Activated naive CD4-positive, alpha-beta T cell treated with anti-CD3 and anti-CD28 coated beads, Interleukin-2, amount 50 U/mL, for 72 hours (primary cell): ENCODE measurements at regions not wholly inside any gene's neighbourhood (a gene's known extent, or its start where the extent isn't known, plus 50 kb on each side); places are given as distances from the start of the nearest gene placed in this dataset.
A peak's percentile ranks its signal among the peaks of the same experiment; 100 is the strongest.

Source experiments
- ATAC-seq, 2 donors: fragments of 150-1000 bp; cut with Tn5 transposase; 2 replicates each; pipeline ENCODE4 v1.10.0; 2021; ENCODE audit warnings: mild to moderate bottlenecking in 2 of 2, moderate library complexity in 2 of 2
- DNase-seq, 2 donors: peaks; one replicate each; pipeline ENCODE4 v3.0.0; 2021 to 2022; ENCODE audit warnings: low spot score in 2 of 2
- H3K27ac Mint-ChIP-seq, 2 donors: one replicate each; pipeline ENCODE4 v1.8.0; 2022; ENCODE audit warnings: mild to moderate bottlenecking in 2 of 2, mixed read lengths in 2 of 2
- H3K36me3 Mint-ChIP-seq, 2 donors: one replicate each; pipeline ENCODE4 v1.8.0; 2022; ENCODE audit warnings: mixed read lengths in 2 of 2
- H3K9me3 Mint-ChIP-seq, 2 donors: one replicate each; pipeline ENCODE4 v1.8.0; 2022; ENCODE audit warnings: mixed read lengths in 2 of 2

DNA sequence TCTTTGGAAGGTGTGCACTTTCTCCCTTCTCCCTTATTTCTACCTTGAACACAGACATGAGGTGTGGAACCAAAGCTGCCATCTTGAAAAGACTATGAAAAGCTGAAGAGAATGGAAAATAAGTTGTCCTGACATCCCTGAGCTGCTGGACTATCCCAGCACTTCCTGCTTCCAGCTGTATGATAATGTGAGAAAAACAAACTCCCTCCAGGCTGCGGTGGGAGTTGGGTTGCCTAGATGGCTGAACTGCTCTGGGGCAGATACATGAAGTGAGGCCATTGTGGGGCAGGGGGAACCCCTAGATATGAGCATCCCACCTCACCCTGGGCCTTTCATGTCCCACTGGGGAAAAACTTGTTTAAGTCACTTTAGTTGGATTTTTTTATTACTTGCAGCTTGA lies 82.4 kb downstream of the BOD1 start:
- ATAC-seq (no peak), DNase-seq (no peak)
- Mint-ChIP-seq H3K36me3 (no peaks in the 10 kb centered on the region), H3K9me3 (no peaks in the 10 kb centered on the region), H3K27ac (no peak overlapping the region)

DNA sequence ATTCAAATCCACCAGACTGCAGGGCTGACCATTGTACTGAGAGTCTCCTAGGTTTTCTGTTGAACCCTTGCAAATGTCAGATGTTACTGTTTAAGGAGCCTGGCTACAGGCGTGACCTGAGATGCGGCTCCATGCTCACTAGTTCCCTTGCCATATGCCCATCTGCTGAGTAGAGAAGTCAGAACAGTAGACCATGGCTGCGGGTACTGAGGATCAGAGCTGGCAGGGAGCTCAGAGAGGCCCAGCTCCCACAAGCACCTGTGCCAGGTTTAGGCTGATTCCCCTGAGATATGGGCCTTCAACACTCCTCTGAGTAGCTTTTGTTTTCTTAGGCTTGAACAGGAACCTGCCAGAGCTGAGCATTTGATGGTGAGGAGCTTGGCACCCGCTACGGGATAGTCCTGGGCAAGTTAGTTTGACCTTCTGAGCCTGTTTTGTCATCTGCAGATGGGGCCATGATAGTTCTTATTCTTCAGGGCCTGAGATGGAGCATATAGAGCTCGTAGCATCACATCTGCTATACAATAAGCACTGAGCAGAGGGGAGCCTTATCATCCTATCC lies 83.7 kb downstream of the BOD1 start:
- Mint-ChIP-seq H3K27ac (peak overlapping the region in 1 of 2 donors; percentile 53), H3K36me3 (no peaks in the 10 kb centered on the region)
- no peak for ATAC-seq

DNA sequence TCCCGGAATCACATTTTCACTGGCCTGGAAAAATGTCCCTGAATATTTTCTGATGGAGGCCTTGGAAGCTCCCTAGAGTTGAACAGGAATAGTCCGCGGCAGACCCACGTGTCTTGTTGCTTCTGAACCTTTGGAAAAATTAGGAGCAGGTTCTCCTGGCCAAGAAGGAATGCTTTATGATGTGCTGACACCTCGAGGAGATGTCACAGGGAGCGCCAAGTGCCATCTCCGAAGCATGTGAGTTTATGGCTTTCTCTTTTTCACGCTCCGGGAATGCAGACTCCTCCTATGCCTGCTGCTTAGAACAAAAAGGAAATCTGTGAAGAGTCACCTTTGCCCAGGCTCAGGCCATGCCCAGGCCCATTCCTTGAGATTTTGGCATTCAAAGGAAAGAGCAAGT lies 84.6 kb downstream of the BOD1 start:
- no peak overlapping the region for H3K27ac Mint-ChIP-seq
- H3K36me3 Mint-ChIP-seq, result no peaks in the 10 kb centered on the region
- no peak for ATAC-seq

More for the DNA sequence above, 83.7 kb downstream of the BOD1 start:
- no peak for DNase-seq
- no peaks in the 10 kb centered on the region for H3K9me3 Mint-ChIP-seq

DNA sequence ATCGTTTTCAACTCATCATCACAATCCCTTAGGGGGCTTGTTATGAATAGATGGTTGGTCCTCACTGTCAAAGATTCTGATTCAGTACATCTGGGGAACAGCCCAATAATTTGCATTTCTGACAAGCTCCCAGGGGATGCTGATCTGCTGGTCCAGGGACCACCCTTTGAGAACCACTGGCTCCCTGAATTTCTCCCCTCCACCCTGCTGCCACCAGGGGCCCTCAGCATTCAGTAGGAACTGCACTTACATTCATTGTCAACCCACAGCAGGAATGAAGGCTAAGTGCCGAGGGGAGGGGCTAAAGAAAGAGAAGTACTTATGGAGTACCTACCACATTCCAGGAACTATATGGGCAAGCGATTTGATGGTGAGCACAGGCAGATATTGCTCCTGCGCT lies 85.9 kb downstream of the BOD1 start:
- DNase-seq (no peak), ATAC-seq (no peak)

More for the DNA sequence above, 84.6 kb downstream of the BOD1 start:
- no peaks in the 10 kb centered on the region for H3K9me3 Mint-ChIP-seq
- no peak for DNase-seq

DNA sequence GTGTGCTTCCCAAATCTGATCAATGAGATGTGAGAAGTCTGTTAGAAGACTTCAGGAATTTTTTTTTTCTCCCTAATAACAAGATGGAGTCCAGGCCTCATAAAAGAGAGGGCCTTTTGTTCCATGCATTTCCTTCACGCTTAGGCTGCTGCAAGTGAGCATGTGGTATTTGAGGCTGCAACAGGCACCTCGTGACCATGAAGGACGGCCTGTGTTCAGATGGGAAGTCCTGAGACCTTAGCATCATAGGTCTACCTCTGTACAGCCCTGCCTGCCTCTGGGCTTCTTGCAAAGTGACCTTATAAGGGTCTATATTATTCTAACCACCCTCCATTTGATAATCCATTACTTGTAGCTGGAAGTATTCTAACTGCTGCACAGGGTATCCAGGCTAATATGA lies 86.6 kb downstream of the BOD1 start:
- ATAC-seq (no peak), DNase-seq (no peak)
- H3K9me3 Mint-ChIP-seq, result no peaks in the 10 kb centered on the region
- no peak overlapping the region for H3K27ac Mint-ChIP-seq
- no peaks in the 10 kb centered on the region for H3K36me3 Mint-ChIP-seq

More for the DNA sequence above, 85.9 kb downstream of the BOD1 start:
- Mint-ChIP-seq H3K27ac (no peak overlapping the region), H3K36me3 (no peaks in the 10 kb centered on the region), H3K9me3 (no peaks in the 10 kb centered on the region)

DNA sequence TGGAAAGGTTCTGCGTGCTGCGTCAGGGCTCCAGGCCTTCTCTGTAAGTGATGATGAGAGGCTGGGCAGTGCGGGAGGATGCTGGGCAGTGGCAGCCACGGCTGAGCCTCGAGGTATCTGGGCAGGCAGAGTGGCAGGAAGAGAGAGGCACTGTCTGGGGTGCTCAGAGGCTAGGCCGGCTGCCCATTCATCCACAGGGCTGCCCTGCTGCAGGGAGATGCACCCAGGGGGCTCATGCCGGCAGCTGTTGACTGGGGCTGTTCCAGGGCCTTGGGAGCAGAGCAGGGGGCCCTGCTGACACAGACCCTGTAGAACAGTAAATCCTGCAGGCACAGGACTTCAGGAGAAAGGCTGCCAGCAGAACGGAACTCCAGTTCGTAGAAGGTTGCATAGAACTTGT lies 88.8 kb downstream of the BOD1 start:
- DNase-seq, result no peak
- Mint-ChIP-seq H3K9me3 (no peaks in the 10 kb centered on the region), H3K36me3 (no peaks in the 10 kb centered on the region), H3K27ac (no peak overlapping the region)
- ATAC-seq, result no peak

DNA sequence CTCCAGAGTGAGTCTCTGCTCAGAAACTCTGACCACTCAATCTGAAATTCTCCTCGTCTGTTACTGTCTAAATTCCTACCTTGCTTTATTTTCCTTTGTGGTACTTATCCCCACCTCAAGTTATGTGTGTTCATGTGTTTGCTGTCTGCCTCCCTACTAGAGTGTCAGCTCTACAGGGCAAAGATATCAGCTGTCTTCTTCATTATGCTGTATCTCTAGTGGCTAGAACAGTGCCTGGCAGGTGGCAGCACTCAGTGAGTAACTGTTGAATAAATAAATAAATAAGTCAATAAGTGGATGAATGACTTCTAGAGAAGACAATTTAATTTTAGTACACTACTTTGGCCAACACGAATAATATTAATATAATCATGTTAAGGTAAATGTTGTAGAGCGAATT lies 92.3 kb downstream of the BOD1 start:
- no peak for ATAC-seq
- no peak for DNase-seq
- Mint-ChIP-seq H3K36me3 (no peaks in the 10 kb centered on the region), H3K27ac (no peak overlapping the region), H3K9me3 (peaks cover 3 to 4% of the 10 kb centered on the region in 2 donors)

DNA sequence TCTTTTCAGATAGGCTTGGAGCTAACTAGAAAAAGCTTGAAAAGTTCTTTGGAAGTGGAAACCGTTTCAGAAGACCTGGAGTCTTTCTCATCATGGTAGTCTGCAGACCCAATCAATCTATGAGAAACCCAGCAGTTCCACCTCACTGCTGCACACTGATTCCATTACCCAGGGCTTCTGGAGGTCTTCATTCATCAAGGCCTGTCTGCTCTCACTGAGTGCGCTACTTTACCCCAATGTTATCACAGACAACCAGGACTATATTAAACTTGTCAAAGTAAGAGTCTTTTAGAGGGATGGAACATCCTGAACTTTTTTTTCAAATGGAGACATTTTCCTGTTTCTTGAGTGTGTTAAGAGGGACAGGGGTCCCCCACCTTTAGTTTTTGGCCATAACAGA lies 93.1 kb downstream of the BOD1 start:
- no peak overlapping the region for H3K27ac Mint-ChIP-seq
- no peaks in the 10 kb centered on the region for H3K36me3 Mint-ChIP-seq
- DNase-seq (no peak), ATAC-seq (no peak)
- H3K9me3 Mint-ChIP-seq, result peaks cover 3 to 4% of the 10 kb centered on the region in 2 donors

DNA sequence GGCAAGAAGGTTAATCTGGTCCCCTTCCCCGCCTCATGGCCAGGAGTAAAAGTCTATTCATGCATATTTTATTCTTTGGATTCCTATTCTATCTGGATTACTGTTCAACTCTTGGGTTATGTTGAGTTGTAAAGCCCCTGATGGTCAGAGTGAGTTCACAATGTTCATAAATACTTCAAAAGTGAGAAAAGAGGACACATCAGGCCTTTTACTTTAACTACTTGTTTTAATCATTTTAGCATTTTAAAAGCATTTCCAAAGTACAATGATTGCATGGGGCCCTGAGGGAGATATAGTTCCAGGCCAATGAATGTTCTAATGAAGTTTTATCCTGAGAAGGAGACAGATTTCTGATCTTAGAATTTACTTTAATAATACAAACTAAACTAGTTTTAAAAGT lies 93.9 kb downstream of the BOD1 start:
- peaks cover 7 to 8% of the 10 kb centered on the region in 2 donors for H3K9me3 Mint-ChIP-seq
- no peak for ATAC-seq
- H3K36me3 Mint-ChIP-seq, result no peaks in the 10 kb centered on the region

DNA sequence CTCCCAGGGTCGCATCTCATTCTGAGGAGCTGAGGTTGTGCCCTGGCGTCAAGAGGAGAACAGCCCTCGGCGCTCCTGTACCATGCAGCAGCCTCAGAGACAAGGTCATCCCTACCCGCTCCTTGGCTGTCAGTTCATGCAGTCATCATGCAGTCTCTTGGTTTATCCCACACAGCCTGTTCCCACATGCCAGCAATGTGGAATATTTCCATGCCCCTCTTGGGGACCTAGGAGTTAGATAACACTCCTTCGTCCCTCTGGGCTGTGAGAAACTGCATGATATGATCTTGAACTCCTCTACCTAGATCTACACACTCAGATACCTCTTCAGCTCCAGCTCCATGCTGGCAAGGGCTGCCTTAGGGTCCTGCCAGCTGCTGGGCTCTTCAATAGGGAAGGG lies 97.6 kb downstream of the BOD1 start:
- peaks cover 7 to 8% of the 10 kb centered on the region in 2 donors for H3K9me3 Mint-ChIP-seq
- DNase-seq (no peak), ATAC-seq (no peak)
- H3K36me3 Mint-ChIP-seq, result no peaks in the 10 kb centered on the region
- no peak overlapping the region for H3K27ac Mint-ChIP-seq

More for the DNA sequence above, 93.9 kb downstream of the BOD1 start:
- no peak overlapping the region for H3K27ac Mint-ChIP-seq
- DNase-seq, result no peak

DNA sequence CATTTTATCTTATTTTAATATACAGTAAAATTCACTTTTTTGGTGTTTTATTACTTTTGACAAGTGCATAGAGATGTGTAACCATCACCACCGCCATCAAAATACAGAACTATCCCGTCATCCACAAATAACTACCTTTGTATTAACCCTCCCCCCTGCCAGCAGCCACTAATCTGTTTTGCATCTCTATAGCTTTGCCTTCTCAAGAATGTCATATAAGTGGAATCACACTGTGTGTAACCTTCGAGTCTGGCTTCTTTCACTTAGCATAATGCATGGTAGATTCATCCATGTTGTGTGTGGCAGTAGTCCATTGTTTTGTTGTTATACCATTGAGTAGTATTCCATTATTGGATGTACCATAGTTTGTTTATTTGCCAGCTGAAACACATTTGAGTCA lies 98.8 kb downstream of the BOD1 start:
- no peak for DNase-seq
- Mint-ChIP-seq H3K27ac (no peak overlapping the region), H3K36me3 (no peaks in the 10 kb centered on the region), H3K9me3 (peaks cover 8 to 11% of the 10 kb centered on the region in 2 donors)
- no peak for ATAC-seq

DNA sequence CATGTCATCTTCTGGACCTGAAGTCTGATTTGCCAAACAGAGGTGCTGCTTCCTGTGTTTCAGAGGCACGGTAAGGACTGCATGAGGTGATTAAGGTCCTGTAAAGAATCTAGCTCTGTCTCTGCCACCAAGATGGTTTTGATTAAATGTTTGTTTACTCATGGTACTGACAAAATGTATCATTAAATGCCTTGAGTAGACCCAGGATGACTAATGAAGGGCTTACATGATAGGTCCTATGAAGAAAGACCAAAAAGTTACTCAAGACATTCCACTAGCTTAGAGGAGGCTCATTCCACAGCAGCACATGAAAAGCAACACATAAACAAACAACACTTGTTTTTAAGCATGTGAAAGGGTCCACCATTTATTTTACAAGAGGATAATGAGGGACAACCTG lies 100.9 kb downstream of the BOD1 start:
- H3K36me3 Mint-ChIP-seq, result no peaks in the 10 kb centered on the region
- H3K9me3 Mint-ChIP-seq, result peaks cover 9 to 10% of the 10 kb centered on the region in 2 donors
- H3K27ac Mint-ChIP-seq, result no peak overlapping the region
- ATAC-seq (no peak), DNase-seq (no peak)

DNA sequence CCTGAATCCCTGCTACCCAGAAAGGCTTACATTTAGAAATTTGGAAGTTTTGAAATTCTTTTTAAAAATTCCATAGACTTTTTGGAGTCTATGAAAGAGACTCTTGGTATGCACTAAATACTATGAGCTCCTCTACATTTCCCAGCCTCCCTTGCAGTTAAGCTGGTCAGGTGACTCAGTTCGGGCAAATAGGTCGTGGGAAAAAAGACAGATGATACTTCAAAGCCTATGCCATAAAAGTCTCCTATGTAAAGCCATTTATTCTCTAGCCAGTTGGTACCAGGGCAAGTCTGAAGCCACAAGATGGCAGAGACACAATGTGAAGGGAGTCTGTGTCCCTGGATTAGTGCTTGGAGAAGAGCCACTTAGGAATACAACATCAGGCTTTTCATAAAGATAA lies 101.8 kb downstream of the BOD1 start:
- peaks cover 9 to 10% of the 10 kb centered on the region in 2 donors for H3K9me3 Mint-ChIP-seq
- ATAC-seq (no peak), DNase-seq (no peak)
- no peak overlapping the region for H3K27ac Mint-ChIP-seq
- H3K36me3 Mint-ChIP-seq, result no peaks in the 10 kb centered on the region

DNA sequence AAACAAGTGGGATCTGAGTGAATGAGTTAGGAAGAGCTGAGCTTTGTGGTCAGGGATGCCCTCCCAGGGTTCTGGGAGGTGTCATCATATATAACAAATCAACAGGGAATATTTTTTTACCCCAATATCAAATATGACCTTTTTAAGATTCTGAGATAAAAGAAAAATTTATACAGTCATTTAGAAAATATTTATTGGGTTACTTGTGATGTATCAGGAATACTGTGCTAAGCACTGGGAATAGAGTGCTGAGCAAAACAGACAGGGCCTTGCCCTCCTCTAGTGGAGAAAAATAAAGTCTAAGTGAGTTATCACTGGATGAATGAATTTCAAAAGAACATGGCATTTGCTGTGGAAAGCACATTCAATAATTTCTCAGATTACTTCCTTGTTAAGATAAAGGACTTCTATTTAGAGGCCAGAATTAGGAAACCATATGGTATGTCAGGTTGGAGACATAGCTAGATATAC lies 102.9 kb downstream of the BOD1 start:
- Mint-ChIP-seq H3K9me3 (peaks cover 9 to 10% of the 10 kb centered on the region in 2 donors), H3K27ac (no peak overlapping the region), H3K36me3 (no peaks in the 10 kb centered on the region)
- ATAC-seq, result no peak
- DNase-seq, result no peak

DNA sequence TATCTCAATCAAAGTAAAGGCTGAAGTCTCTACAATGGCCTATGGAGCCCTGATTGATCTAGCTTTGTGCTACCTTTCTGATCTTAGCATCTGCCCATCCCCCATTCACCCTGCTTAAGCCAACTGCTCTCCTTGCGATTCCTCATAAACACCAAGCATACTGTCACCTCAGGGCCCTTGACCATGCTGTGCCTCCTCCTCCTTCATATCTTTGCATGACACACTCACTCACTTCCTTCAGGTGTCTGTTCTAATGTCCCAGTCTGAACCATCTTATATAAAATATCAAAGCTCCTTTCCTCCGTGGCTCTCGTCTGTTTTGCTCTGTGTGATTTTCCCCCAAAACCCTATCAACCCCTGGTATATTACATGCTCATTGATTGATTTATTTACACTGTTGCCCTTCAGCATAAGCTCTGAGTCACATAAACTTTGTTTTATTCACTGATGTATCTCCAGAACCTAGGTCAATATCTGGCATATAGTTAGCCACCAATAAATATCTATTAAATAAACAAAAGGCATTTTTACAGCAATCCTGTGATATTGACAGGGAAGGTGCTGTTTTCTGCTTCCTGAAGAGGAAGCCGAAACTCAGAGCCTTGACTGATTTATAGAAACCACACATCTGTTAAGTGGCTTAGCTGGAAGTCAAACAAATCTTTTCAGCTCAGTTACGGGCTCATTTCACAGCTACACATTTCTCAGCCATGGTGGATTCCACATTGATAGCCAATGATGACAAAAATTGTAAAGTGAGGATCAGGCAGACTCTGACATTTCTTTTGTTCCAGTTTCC lies 103.6 kb downstream of the BOD1 start:
- DNase-seq (no peak), ATAC-seq (no peak)
- H3K36me3 Mint-ChIP-seq, result no peaks in the 10 kb centered on the region

DNA sequence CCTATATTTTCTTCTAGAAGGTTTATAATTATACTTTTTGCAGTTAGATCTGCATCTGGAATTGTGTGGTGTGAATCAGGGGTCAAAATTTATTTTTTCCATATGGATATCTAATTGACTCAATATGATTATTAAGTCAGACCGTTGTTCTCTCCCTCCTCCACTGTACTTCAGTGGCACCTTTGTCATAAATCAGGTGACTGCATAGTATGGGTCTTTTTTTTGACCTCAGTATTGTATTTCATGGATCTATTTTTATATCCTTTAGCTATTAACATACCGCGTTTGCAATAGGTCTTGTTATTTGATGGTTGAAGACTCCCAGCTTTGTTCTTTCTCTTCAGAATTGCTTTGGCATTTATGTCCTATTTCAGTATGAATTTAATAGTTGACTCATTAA lies 107.4 kb downstream of the BOD1 start:
- Mint-ChIP-seq H3K9me3 (peaks cover 5 to 6% of the 10 kb centered on the region in 2 donors), H3K27ac (no peak overlapping the region), H3K36me3 (no peaks in the 10 kb centered on the region)
- ATAC-seq (no peak), DNase-seq (no peak)

More for the DNA sequence above, 103.6 kb downstream of the BOD1 start:
- peaks cover 8% of the 10 kb centered on the region in 2 donors for H3K9me3 Mint-ChIP-seq
- H3K27ac Mint-ChIP-seq, result no peak overlapping the region

DNA sequence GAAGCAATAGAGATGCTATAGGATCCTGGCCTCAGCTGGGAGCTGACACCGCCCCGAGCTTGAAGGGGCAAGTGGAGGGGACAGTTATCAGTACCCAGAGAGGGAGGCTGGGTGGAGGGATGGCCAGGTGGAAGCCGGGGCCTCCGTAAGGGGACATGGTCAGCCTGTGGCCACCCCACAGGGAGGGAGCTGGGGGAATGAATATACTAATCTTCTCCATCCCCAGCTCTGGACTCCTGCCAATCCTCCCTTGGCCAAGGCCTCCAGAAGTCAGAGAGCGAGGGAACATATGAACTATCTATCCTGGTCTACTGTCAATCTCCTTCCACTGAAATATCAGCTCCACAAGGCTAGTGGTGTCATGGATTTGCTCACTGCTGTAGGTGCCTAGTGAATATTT lies 109.3 kb downstream of the BOD1 start:
- Mint-ChIP-seq H3K9me3 (peaks cover 0 to 6% of the 10 kb centered on the region in 2 donors), H3K36me3 (no peaks in the 10 kb centered on the region), H3K27ac (no peak overlapping the region)
- ATAC-seq, result no peak
- no peak for DNase-seq

DNA sequence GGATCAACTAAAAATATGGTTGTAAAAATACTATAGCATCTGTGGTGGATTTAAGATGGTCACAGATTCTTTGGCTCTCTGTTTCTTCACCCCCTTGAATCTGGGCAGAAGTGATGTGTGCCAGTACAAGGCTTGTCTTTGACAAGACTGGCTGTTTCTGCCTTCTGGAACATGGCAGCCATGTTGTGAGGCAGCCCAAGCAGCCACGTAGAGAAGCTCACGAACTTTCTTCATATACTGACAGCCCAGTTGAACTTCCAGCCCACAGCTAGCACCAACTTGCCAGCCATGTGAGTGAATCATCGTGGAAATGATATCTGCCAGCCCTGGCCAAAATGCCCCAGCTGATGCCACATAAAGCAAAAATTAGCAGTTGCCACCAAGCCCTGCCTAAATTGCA lies 110.8 kb downstream of the BOD1 start:
- DNase-seq (no peak), ATAC-seq (no peak)
- no peak overlapping the region for H3K27ac Mint-ChIP-seq
- no peaks in the 10 kb centered on the region for H3K36me3 Mint-ChIP-seq
- no peaks in the 10 kb centered on the region for H3K9me3 Mint-ChIP-seq
